ENCODE measurements at regions not wholly inside any gene's neighbourhood (a gene's known extent, or its start where the extent isn't known, plus 50 kb on each side); places are given as distances from the start of the nearest gene placed in this dataset.

DNA sequence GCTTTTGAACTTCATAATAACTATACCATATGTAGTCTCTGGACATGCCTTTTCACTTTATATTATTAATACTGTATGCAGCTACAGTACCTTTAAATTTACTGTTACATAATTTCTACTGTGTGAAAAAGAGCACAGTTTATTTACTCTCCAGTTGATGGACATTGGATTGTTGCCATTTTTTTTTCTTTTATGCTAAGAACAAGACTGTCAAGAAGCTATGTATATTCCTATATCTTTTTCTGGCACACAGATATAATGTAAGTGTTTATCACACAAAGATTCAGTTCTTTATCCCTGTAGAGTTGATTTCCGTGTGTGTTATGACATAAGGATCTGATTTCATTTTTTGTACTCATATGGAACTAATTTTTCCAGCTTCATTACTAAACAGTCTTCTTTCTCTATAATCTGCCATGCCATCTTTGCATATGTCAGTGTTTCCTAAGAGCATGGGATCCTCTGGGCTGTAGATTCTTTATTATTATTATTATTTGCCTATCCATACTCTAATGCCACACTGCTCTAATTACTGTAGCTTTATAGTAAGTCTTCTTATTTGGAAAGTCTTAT is 593.0 kb upstream of the ATP2B1 start:
- no peak for DNase-seq

DNA sequence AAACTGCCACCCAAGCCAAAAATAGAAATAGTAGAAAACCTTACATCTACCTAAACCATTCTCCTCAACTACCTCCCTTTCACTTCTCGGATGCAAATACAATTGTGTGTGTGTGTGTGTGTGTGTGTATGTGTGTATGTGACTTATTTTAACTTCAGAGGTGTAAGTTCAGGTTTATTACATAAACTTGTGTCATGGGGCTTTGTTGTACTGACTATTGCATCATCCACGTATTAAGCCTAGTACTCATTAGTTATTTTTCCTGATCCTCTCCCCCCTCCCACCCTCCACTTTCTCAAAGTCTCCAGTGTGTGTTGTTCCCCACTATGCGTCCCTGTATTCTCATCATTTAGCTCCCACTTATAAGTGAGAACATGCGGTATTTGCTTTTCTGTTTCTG is 592.5 kb upstream of the ATP2B1 start:
- no peak for DNase-seq

DNA sequence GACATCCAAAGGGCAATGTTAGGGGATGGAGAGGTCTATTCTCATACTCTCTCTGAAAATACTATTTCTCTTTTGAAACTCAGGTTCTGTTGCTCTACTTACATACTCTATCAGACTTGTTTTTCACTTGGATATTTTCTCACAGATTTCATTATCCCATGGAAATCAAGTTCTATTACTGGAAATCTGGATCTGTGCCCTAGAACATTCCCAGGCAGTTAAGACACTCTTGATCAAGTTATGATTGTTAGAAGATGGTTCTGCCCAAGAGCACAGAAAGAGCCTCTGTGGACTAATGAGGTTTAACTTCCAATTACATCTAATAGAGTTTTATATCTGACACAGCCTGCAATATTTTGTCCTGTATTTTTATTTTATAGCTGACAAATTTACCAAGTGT is 591.0 kb upstream of the ATP2B1 start:
- DNase-seq, result no peak

DNA sequence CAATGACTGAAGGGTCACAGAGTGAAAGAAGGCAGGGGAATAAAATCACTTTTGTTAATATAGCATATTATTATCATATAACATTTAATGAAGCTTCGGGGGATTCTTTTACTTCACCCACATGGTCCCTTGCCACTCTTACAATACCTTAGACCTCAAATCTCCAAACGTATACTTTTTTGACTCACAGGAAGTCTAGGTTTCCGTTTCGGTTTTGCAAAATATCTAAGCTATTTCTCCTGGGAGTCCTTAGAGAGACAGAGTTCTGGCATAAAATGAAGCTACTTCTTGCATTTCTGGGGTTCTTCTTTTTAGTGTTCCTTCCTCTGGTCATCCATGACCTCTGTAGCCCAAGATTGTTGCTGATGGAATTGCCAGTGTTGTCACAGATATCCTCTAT is 590.5 kb upstream of the ATP2B1 start:
- no peak for DNase-seq

DNA sequence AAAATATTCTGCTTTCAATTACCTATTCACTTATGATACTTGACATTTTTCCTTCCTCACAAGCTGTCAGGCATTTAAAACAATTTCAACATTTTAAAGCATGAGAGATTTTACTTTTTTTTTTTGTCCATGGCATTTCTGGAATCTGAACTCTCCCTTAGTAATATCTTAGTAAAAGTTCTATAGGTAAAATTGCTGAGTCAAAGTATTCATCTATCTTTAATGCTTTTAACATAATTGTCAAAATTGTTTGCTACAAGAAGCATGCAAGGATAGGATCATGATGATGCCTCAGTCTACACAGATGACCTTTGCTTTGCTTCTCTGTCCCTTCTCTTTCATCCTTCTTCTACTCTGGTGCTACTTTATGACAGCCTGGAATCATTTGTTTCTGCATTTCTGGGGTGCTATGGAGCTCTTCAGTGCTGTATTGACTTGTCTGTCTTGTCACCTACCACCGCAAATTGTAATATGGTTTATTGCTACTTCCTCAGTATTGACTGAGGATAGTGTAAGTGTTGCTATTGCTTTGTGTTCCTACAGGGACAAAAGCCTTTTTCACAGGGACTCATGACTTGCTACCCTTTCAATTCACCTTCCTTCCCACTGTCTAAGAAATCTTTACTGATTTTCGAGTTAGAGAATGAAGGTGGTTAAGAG is 589.8 kb upstream of the ATP2B1 start:
- DNase-seq, result no peak

DNA sequence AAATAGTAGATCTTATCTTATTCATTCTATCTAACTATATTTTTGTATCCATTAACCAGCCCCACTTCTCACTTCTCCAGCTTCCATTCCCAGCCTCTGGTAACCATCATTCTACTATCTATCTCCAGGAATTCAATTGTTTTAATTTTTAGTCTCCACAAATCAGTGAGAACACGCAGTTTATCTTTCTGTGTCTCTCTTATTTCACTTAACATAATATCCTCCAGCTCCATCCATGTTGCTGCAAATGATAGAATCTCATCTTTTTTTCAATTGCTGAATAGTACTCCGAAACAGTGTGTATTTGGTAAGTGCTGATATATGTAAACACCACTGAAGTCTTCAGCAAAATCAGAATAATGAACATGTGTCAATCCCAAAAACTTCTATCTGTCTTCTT is 587.2 kb upstream of the ATP2B1 start:
- DNase-seq, result no peak

DNA sequence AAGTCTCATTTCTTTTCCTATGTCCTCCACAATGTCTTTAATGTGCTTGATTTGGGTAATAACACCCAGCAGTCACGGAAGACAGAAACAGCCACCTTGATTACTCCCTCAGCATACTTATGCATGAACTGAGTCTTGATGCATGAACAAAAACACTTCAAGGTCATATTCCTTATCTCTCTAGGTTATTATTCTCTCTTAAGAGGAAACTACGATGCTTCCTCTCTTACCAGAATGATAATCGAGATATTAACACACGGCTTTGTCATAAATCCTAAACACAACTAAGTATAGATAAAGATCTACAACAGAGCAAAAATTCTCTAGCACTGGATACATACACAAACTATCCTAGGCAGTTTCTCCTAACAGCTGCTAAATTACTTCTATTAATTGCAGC is 583.5 kb upstream of the ATP2B1 start:
- DNase-seq, result no peak

DNA sequence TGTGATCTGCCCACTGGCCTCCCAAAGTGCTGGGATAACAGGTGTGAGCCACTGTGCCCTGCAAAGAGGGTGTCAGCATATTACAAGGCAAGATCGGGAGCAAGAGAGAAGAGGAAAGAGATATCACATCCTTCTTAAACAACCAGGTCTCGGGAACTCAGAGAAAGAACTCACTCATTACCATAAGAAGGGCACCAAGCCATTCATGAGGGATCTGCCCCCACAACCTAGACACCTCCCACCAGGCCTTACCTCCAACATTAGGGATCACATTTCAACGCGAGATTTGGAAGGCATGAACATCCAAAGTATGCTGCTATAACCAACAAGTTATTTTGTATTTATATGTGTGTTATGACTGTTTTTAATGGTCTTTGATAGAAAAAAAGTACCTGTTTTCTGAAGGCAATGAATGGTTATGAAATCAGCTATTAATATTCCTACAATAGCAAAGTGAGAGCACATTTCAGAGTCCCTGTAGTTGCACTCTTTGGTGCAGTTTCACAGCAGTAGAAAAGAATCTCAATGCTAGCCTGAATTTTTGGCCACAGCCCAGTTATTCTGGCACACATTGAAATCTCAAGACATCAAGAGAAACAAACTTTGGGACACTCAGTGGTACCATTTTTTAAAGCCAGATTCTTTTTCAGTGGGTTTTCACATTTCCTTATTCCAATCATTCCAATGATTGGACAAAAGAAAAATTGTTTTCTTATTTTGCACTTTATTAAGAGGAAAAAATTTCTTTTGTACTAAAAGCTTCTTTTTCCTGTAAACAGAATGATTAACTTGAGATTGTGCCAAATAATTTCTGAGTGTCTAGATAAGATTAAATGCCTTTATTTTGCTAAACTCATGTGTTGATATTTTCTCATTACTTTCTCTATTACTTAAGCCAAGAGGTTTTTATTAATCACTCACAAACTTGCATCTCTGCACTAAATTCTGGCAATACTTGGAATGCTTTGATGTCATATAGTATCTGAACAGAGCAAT is 582.6 kb upstream of the ATP2B1 start:
- no peak for DNase-seq

DNA sequence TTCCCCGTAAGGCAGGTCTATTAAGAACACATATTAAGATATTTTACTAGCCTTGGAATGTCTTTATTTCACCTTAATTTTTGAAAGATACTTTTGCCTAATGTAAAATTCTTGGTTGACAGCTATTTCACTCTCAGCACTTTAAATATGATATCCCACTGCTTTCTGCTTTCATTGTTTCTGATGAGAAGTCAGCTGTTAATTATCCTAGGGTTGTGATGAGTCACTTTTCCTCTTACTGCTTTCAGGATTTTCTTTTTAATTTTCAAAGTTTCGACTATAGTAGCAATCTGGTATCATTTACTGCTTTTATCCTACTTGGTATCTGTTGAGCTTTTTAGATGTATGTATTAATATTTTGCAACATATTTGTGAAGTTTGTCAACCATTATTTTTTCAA is 578.9 kb upstream of the ATP2B1 start:
- DNase-seq, result no peak

DNA sequence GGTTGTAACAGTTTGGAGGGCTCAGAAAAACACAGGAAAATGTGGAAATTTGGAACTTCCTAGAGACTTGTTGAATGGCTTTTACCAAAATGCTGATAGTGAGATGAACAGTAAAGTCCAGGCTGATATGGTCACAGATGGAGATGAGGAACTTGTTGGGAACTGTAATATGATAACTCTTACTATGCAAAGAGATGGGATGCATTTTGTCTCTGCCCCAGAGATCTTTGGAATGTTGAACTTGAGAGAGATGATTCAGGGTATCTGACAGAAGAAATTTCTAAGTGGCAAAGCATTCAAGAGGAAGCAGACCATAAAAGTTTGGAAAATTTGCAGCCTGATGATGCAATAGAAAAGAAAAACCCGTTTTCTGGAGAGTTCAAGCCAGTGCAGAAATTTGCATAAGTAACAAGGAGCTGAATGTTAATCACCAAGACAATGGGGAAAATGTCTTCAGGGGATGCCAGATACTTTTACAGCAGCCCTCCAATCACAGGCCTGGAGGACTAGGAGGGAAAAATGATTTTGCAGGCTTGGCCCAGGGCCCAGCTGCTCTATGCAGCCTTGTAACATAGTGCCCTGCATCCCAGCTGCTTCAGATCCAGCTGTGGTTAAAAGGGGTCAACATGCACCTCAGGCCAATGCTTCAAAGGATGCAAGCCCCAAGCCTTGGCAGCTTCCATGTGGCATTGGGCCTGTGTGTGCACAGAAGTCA is 572.7 kb upstream of the ATP2B1 start:
- DNase-seq, result no peak

DNA sequence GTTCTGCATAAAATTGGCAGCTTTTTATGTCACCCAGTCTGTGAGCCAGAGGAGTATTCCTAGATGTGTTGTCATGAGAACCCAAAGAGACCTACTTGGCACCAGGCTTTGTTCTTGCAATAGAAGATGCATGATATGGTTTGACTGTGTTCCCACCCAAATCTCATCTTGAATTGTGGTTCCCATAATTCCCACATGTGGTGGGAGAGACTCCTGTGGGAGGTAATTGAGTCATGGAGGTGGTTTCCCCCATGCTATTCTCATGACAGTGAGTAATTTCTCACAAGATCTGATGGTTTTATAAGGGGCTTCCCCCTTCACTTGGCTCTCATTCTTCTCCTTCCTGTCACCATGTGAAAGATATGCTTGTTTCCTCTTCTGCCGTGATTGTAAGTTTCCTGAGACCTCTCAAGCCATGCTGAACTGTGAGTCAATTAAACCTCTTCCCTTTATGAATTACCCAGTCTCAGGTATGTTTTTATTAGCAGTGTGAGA is 572.0 kb upstream of the ATP2B1 start:
- no peak for DNase-seq

DNA sequence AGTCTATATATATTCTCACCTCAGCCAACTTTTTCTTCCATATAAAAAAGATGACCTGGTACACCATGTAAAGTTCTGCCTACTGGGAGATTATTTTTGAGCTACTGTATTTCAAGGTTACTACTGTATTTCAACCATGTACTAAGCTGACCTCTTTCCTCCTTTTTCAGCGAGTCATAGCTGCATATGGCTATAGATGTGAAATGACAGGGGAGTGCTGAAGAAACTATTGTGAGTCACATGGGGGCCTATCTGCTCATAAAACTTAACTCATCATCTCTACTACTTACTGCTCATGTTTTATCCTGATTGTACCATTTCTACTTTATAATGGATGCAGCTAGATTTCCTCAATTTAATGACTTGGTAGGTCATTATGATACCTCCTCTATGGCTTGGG is 571.4 kb upstream of the ATP2B1 start:
- no peak for DNase-seq

DNA sequence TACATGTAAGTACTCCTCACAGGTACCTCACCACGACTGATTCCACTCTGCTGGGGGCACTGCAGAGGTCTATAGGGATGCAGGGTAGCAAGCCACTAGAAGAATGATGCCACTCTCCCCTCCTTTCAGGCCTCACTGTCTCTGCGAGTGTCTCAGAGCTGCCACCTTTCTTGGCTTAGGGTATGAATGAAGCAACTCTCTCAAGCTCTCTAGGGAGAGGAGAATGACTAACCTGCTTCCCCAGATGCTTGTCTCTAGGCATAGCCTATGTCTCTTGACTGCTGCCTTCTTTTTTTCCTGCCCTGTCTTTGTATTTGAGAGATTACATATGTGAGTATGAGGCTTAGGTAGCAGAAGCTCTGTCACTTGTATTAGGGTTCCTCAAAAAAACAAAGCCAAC is 566.5 kb upstream of the ATP2B1 start:
- DNase-seq, result no peak

DNA sequence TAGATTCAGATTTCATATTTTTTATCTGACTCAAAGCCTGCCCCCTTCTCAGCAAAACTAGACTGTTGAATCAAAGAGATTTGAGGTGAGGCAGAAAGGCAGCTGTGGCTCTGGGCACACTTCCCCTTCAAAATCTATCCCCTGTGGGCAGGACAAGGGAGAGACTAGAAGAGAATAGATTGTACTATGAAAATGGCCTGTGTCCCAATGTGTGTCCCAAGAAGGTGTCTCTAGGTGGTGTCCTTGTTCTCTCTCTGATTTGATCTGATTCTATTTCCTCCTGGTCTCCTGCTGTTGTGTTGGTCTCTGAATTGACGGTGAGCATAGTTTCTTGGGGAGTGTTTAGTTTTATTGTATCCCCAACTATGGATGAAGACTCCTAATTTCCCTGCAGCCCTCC is 565.8 kb upstream of the ATP2B1 start:
- no peak for DNase-seq

DNA sequence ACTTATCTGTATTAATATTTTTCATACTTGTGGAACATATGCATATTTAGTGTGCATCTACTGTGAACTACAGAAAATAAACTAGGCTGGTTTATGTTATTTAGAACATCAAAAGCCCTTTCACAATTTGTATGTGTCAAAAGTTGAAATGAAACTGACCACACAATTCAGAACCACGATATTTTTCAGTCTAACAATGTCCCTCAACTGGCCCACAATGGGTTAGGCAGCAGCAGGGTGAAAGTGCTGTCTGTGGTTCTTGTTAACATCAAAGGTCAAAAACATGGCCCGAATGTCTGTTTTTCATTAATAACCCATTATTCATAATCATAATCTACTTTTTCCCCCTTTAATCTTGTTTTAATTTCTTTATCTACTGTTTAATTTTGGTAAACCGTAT is 559.9 kb upstream of the ATP2B1 start:
- DNase-seq, result no peak

DNA sequence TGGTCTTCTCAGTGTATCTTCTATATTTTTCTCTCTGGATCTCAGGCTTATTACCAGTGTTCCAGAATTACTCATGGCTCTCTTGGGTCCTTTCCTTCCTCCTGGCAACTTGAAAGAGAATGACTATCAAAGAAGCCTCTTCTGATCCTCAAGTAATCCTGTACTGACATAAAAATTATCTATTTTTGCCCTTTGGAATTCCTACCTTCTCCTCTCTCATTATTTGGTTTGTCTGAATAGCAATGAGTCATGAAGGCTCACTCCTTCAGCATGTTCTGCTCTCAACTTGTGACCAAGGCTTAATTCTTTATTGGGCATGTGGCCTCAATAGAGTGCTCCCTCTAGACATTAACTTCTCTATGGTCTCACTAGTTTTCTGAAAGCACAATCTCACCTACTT is 553.6 kb upstream of the ATP2B1 start:
- no peak for DNase-seq

DNA sequence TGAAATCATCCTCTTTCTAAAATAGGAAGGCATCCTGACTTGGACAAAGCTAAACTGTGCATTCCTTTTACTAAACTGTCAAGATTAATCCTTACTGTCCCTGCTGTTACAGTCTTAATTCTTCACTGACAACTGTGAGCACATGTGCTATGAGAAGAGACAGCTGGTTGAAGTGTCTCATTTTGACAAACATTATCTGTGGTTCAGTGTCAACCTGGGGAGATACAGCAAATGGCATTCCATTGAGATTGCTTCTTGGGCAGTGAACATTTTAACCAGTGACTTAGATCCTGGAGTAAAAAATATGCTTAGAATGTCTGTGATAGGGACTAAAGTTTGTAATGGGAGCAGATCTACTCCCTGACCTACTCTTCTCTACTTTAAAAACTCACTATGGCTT is 552.6 kb upstream of the ATP2B1 start:
- no peak for DNase-seq

DNA sequence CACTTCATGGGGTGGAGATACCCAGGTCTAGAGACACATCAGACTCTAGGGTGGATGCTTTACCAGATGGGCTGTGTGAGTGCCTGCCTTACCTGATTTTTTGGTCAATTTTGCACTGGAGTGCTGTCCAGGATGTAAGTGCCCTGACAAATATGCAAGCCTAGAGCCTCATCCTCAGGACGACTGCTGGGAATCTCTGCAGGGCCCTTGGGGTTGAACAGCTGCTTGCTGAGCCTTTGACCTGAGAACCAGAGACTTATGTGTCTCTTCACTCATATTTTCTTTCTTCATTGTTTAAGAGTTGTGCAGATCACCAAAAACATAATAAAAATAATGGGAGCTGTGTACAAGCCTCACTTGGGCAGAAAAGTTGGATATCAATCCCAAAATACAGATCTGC is 551.5 kb upstream of the ATP2B1 start:
- DNase-seq, result no peak

DNA sequence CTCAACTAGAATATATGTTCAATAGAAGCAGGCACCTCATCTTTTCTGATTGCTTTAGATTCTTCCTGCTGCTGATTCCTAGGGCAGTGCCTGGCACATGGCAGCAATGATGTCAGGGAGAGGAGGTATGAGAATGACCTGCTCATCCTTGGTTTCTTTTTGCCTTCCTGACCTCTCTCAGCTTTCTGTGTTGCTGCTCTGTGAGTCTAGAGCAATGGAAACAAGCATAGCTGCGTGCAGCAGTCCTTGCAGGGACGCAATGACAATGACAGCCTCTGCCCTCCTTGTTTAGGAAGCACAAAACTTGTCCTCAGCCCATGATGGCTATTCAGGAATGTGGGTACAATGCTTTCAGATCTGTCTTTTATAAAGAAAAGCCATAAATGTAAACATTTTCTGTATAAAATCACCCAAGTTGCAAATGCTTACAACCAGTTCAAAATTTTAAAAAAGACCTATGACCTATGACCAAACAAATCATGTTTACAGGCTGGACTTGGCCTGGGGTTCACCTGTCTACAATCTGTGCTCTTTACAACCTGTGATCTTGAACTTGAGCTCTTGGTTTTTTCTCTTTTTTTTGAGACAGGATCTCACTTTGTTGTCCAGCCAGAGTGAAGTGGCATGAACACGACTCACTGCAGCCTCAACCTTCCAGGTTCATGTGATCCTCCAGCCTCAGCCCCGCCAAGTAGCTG is 549.4 kb upstream of the ATP2B1 start:
- no peak for DNase-seq

DNA sequence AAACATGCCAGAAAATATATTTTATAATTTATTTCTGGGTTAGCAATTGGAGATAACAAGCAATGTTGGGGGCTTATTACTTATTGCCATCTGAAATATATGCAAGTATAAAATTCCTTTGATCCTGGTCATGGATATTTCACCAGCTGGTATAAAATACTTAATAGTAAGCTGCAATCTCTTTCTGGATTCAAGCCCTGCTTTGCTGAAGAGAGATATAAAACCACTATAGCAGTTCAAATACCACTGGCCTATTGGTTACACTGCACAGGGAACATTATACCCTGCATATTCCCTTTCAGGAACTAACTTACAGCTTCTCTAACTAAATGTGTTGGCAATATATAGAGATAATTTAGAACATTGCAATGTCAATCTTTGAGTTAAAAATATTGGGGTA is 546.2 kb upstream of the ATP2B1 start:
- DNase-seq, result no peak

DNA sequence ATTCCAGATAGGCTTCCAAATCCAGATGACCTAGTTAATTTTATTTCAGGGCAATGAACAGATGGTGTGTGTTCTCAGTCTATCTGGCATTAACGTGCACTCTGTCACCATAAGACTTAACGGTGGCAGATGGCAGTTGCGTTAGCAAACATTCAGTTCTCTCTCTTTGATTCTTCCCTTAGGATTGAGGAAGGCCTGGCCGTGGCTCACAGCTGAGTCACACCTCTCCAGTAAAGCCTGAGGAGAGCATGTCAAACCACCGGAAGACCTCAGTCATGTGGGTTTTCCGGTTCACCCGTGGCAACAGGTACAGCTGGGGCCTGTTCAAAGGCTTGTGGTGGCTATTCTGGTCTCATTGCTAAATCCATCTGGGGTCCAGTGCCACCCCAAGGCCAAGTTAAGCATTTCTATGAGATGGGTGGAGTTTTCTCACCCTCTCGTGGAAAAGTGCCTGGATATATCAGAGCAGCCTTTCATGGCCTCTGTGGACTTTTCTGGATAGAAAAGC is 545.1 kb upstream of the ATP2B1 start:
- DNase-seq, result peak; percentile 10

DNA sequence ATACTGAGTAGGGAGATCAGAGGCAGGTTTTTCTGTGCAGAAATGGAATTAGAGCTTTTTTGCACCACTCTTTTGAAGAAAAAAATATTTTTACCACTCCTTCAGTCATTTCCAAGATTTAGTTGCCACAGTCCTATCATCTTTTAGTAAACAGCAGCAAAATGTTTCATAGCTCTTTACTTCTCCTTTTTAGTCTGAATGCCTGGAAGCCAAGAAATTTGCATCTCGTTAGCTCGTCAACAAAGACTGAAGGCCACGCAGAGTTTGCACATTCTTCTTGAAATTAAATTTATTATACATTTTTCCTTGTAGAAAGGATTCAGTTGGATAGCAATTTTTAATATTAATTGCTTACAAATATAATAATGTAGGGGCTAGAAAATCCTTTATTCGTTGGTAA is 544.5 kb upstream of the ATP2B1 start:
- no peak for DNase-seq
